Kasumi-1 (cell line): ENCODE measurements at regions not wholly inside any gene's neighbourhood (a gene's known extent, or its start where the extent isn't known, plus 50 kb on each side); places are given as distances from the start of the nearest gene placed in this dataset.

Experiments
- DNase-seq, 2 experiments: peaks; one replicate each; lab custom pipeline; 2025; lab: John Stamatoyannopoulos, UW

- no peak for DNase-seq
These were observed 412.0 kb upstream of the NR2F2 start for GRCh38 chr15:95918525-95918924.

DNA sequence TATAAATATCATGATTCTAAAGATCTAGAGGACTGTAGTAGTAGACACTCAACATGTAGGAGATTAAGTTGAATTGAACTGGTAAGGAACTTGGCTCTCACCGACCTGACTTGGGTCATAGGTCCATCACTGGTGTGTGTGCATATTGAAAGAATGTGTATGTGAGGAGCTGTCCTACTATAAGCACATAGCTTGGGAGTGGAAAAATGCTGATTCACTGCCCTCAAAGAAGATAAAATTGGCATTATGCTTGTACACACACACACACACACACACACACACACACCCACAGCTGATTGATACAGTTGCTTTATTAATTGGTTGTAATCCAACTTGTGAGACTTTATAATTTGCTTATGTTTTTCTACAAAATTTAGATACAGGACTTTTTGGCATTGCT, 411.0 kb upstream of the NR2F2 start:
- no peak for DNase-seq

DNA sequence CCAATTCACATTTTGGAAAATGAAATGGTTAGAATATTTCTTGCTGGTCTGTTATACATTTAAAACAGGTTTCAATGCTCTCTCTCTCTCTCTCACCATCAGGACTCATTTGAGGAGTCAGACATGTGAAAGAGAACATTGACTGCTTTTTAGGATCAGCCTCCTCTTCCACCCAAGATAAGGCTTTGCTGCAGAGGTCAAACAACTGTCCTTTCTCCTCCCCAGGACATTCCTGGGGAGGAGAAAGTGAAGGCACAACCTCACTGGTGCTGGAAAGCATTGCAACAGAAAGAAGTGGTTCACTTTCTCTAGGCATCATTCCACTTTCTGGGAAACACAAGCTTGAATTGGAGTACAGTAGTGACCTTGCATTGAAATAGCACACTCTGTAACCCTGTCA, 409.1 kb upstream of the NR2F2 start:
- DNase-seq, result no peak

DNA sequence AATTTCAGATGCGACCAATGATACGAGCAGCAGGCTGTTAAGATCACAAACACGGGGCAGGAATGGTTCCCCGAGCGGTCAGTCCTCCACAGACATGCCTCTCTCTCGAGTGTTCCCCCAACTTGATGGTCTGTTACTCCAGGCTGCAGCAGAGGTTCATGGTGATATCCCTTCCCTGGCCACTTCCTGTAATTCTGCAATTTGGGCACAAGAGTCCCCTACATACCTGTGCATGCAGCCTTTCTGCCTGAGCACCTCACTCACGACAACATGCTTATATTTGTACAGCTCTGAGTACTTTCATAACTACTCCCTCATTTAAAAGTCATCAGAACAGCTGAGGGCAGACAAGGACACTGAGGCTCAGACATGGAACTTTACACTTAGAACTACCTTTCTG, 408.1 kb upstream of the NR2F2 start:
- no peak for DNase-seq

GRCh38 chr15:95923792-95924191, 406.7 kb upstream of the NR2F2 start:
- no peak for DNase-seq

DNA sequence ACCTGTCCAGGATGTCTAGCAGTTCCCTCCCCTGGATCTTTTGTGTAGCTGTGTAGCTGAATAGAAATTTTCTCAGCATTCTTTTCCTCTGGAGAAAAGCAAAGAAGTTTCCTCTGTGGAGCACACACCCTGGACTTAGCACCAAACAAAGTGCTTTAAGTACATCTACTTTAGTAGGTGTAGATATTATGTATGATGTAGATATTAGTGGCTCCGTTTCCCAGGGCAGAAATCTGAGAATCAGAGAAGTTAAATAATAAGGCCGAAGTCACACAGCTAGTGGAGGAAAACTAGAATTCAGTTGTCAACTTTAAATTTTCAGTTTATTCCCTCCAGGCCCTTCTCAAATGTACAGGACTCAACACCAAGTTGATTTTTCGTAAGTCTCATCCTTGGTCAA, 401.7 kb upstream of the NR2F2 start:
- no peak for DNase-seq

DNA sequence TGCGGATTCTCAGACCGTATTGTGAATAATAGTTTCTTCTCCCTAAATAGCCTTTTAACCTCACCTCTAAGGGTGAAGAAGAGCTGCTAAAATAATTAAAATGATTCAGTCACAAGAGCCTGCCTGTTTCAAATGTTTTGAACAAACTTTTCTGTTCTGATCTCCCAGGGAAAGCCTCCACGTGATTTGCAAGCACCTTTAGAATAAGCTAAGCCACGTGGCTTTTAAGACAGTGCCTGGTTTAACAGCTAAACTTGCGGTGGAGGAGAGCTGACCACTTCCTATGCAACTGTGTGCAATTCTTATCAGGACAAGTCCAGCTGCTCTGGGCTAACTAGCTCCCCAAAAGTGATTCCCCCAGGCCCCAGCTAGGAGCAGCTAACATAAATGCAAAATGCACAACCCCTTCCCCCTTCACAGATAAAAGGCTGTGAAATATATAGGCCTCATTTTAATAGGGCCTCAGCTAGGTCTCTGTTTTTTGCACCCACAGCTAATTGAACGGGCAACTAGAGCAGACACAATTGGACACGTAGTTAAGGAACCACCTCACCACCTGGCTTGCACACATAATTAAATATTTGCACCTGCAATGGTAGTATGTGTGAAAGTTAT, 401.2 kb upstream of the NR2F2 start:
- DNase-seq, result peak; percentile 58 to 62

DNA sequence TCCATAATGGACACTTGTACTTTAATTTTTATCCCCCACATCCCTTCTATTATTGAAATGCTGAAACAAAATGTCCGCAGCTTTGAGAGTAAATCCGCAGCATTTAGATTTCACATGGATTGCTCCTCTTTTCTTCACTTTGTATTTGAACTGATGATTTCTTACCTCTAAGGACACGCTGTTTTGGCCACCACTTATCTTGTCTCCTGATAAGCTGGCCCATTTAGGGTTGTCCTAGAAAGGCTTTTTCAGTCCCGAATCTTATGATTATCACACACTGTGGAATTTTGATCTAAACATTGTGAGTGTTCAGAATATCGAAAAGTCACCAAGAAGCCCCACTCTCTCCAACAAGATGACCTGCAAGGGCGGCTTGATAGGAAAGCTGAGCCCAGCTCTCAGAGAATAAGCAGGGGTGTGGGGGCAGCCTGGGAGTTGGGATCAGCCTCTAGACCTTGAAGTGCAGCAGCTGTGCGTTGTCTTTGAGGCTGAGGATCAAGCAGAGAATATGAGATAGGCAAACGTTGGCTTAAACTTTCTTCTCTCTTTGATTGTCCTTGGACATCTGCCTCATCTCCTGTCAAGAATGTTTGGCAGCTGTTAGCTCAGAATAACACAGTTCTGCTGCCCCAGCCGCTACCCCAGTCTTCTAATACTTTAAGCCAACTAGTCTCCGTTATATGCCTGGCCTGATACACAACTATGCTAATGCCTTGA, 399.7 kb upstream of the NR2F2 start:
- no peak for DNase-seq

DNA sequence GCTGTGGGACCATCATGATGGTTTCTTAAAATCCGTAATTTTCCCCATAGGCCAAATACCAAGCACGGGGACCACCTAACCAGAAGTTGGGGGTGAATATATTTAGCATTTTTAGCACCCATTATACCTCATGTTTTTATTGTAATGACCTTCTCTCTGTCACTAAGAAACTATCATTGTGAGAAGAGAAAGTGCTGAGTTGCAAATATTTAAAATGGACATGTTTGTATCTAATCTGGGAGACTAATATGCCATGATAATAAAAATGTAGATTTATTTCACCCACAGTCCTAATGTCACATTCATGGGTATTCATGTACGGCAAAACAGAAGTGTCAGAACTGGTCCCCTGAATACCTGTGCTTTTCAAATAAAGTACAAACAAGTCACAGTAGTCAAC, 398.9 kb upstream of the NR2F2 start:
- no peak for DNase-seq

GRCh38 chr15:95932141-95932540, 398.4 kb upstream of the NR2F2 start:
- DNase-seq, result no peak

GRCh38 chr15:95932676-95933075, 397.8 kb upstream of the NR2F2 start:
- DNase-seq, result no peak

GRCh38 chr15:95935852-95936251, 394.6 kb upstream of the NR2F2 start:
- DNase-seq, result no peak

- DNase-seq, result no peak
These were observed 393.4 kb upstream of the NR2F2 start for GRCh38 chr15:95937128-95937528.

DNA sequence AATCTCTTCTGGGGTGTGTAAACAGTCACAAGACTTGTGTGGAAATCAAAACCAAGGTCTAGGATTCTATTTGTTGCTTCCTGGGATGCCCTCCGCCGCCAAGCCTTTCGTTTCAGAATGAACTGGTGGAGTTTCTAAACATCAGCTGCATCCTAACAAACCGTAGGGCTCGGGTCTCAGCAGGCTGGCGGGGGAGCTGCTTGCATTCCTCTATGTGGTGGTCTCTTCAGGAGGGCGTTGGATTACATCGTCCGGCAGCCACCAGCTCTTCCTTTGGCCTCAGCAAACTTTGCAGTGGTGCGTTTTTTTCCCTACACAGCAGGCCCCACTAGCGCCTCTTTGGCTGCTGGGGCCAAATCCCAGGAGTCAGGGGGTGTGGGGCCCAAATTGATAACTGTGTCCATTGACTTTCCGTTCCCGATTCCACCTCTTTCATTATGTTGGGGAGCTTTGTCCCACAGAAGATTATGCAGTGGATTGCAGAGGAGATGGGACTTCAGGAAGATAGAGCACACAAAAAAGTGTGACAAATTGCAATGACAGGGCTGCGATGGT, 390.0 kb upstream of the NR2F2 start:
- no peak for DNase-seq

DNA sequence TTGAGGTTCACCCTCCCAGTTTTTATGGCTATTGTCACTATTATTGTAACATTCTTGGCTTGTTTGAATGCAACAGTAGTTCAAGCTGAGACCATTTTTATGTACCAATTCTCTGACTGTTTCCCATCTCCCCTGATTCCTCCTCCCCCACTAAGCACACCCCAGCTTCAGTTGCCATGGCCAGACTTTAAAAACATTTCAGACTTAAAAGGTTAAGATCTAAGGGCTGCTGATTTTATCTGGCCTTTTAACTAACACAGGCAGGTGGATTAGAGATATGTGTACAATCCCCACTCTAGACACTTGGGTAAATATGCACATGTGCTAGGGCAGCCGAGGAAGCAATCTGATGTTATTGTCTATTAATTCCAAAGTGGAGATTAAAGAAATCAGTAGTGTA, 386.3 kb upstream of the NR2F2 start:
- DNase-seq, result no peak

- no peak for DNase-seq
These were observed 385.7 kb upstream of the NR2F2 start for GRCh38 chr15:95944661-95945255.

DNA sequence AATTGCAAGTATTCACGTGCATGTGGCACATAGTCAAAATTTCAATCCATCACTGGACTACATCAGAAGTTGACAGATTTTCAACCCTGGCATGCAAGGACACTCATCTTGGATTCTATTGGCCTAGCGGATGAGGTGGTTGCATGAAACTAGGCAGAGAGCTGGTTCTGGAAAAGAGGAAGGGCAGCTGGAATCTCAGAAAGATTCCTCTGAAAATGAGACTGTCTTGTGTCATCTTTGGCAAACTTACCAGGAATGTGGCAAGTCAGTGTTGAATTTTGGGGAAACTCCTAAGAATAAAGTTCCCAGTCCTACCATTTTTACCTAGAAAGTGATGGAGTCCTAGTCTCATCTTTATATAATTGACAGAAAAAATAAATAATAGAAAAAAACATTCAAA, 384.3 kb upstream of the NR2F2 start:
- DNase-seq, result no peak

DNA sequence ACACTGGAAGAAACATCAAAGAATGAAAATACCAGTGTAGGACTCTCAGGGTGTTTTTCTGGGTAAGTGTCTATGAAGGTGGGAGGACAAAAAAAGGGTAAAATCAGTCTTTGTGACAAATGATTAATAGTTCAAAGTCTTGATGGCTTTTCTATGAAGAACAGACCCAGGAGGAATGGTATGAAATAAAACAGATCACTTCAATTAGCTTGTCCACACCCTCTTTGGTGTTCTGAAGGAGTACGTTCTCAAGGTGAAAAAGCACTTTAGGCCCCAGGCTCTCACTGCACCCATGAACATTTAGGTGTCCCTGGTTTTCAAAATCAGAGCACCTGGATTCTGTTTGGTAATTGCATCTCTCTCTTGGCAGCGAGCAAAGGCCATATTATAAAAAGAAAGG, 383.6 kb upstream of the NR2F2 start:
- DNase-seq, result no peak

GRCh38 chr15:95948411-95948810, 382.1 kb upstream of the NR2F2 start:
- no peak for DNase-seq

DNA sequence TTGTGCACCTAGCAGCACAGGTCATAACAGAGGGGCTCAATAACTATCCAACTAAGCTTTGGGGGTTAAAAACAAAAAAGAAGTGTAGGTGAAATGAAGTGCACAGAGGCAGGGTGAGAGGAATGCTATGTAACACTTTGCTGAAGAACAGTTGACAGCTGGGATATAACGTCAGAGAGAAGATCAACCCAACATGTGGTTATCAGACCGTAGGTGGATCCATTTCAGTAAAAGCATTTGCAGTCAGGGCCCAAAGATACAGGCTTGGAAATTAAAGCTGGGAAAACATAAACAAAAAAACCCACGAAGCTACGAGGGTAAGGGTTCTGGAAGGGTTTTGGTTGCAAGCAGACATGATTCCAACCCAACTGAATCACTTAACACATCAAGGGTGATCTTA, 377.5 kb upstream of the NR2F2 start:
- DNase-seq, result no peak

- no peak for DNase-seq
These were observed 372.6 kb upstream of the NR2F2 start for GRCh38 chr15:95957861-95958260.

GRCh38 chr15:95958382-95958781, 372.1 kb upstream of the NR2F2 start:
- DNase-seq, result no peak

DNA sequence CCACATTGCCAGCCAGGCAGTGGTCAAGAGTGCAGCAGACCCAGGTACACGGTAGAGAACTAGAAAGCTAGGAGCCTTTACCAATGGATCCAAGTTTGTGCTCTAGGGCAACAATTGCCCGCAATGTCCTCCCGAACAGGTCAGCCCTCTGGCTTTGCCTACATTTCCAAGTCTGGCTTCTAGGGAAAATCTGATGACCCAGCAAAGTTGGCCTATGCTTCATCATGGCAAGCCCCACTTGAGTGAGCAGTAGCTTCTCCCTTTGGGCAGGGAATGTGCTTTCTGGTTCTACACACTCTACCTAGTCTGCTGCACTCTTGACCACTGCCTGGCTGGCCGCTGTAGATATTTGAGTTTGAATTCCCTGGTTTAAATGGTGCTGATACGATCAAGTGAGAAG, 361.6 kb upstream of the NR2F2 start:
- no peak for DNase-seq
